ENCODE measurements at regions not wholly inside any gene's neighbourhood (a gene's known extent, or its start where the extent isn't known, plus 50 kb on each side); places are given as distances from the start of the nearest gene placed in this dataset.

- Mint-ChIP-seq H3K27me3 (ENCODE audit: unreplicated experiment) (peaks cover 47% of the 10 kb centered on the region), H3K4me1 (ENCODE audit: unreplicated experiment) (no peaks in the 10 kb centered on the region), H3K36me3 (ENCODE audit: unreplicated experiment) (no peaks in the 10 kb centered on the region), H3K4me3 (ENCODE audit: unreplicated experiment) (no peak overlapping the region), H3K27ac (ENCODE audit: unreplicated experiment) (no peak overlapping the region), H3K9me3 (ENCODE audit: unreplicated experiment) (peaks cover 4% of the 10 kb centered on the region)
- TF ChIP-seq CTCF (IDR thresholded peaks at IDR 0.05) = no peak
- no peak for DNase-seq (ENCODE audit: extremely low spot score, unreplicated experiment)
Observed at GRCh38 chr18:54750350-54750749, 77.9 kb upstream of the RAB27B start.

- Mint-ChIP-seq H3K27me3 (ENCODE audit: unreplicated experiment) (peaks cover 63% of the 10 kb centered on the region), H3K27ac (ENCODE audit: unreplicated experiment) (no peak overlapping the region), H3K9me3 (ENCODE audit: unreplicated experiment) (peaks cover 4% of the 10 kb centered on the region)
Observed at GRCh38 chr18:54752185-54752584, 76.1 kb upstream of the RAB27B start.

GRCh38 chr18:54755456-54755855 lies 72.8 kb upstream of the RAB27B start:
- H3K9me3 Mint-ChIP-seq (ENCODE audit: unreplicated experiment) = peaks cover 4% of the 10 kb centered on the region
- no peaks in the 10 kb centered on the region for H3K36me3 Mint-ChIP-seq (ENCODE audit: unreplicated experiment)
- no peak overlapping the region for H3K4me3 Mint-ChIP-seq (ENCODE audit: unreplicated experiment)
- H3K27me3 Mint-ChIP-seq (ENCODE audit: unreplicated experiment) = peaks cover 58% of the 10 kb centered on the region
- DNase-seq (ENCODE audit: extremely low spot score, unreplicated experiment) = no peak
- no peaks in the 10 kb centered on the region for H3K4me1 Mint-ChIP-seq (ENCODE audit: unreplicated experiment)
- no peak overlapping the region for H3K27ac Mint-ChIP-seq (ENCODE audit: unreplicated experiment)
- no peak for TF ChIP-seq CTCF (IDR thresholded peaks at IDR 0.05)

More at GRCh38 chr18:54752185-54752584, 76.1 kb upstream of the RAB27B start:
- Mint-ChIP-seq H3K4me1 (ENCODE audit: unreplicated experiment) (no peaks in the 10 kb centered on the region), H3K4me3 (ENCODE audit: unreplicated experiment) (no peak overlapping the region), H3K36me3 (ENCODE audit: unreplicated experiment) (no peaks in the 10 kb centered on the region)
- no peak for TF ChIP-seq CTCF (IDR thresholded peaks at IDR 0.05)
- DNase-seq (ENCODE audit: extremely low spot score, unreplicated experiment) = no peak

- no peak for DNase-seq (ENCODE audit: extremely low spot score, unreplicated experiment)
- Mint-ChIP-seq H3K4me3 (ENCODE audit: unreplicated experiment) (no peak overlapping the region), H3K27me3 (ENCODE audit: unreplicated experiment) (peaks cover 50% of the 10 kb centered on the region), H3K9me3 (ENCODE audit: unreplicated experiment) (no peaks in the 10 kb centered on the region), H3K27ac (ENCODE audit: unreplicated experiment) (no peak overlapping the region), H3K36me3 (ENCODE audit: unreplicated experiment) (no peaks in the 10 kb centered on the region), H3K4me1 (ENCODE audit: unreplicated experiment) (peaks cover 6% of the 10 kb centered on the region)
- no peak for TF ChIP-seq CTCF (IDR thresholded peaks at IDR 0.05)
Observed at GRCh38 chr18:54762386-54762785, 65.9 kb upstream of the RAB27B start.

GRCh38 chr18:54764786-54765185 lies 63.5 kb upstream of the RAB27B start:
- no peak for TF ChIP-seq CTCF (IDR thresholded peaks at IDR 0.05)
- Mint-ChIP-seq H3K4me1 (ENCODE audit: unreplicated experiment) (peaks cover 9% of the 10 kb centered on the region), H3K4me3 (ENCODE audit: unreplicated experiment) (no peak overlapping the region), H3K27me3 (ENCODE audit: unreplicated experiment) (peaks cover 54% of the 10 kb centered on the region), H3K9me3 (ENCODE audit: unreplicated experiment) (no peaks in the 10 kb centered on the region), H3K36me3 (ENCODE audit: unreplicated experiment) (no peaks in the 10 kb centered on the region), H3K27ac (ENCODE audit: unreplicated experiment) (no peak overlapping the region)
- no peak for DNase-seq (ENCODE audit: extremely low spot score, unreplicated experiment)

All from osteocyte (in vitro differentiated cells).